ENCODE measurements at regions not wholly inside any gene's neighbourhood (a gene's known extent, or its start where the extent isn't known, plus 50 kb on each side); places are given as distances from the start of the nearest gene placed in this dataset.
"Not testable (repeated sequence)": the region's sequence is repeated elsewhere in the genome, so short reads cannot be mapped to it uniquely, and the experiment has no call there.

- Histone ChIP-seq H3K4me1 (ENCODE audit: control insufficient read depth in 1 of 2, extremely low read depth in 1 of 2, insufficient read depth in 2 of 2, low read length in 2 of 2) (no peaks in the 10 kb centered on the region), H3K27ac (ENCODE audit: low read length) (no peak overlapping the region), H3K9me3 (no peaks in the 10 kb centered on the region), H3K4me3 (ENCODE audit: control insufficient read depth in 1 of 2, extremely low read depth in 1 of 2, low read length in 1 of 2) (no peak overlapping the region), H3K27me3 (replicated peaks in 1 of 2; ENCODE audit: control insufficient read depth in 2 of 2, extremely low read depth in 1 of 2, insufficient read depth in 2 of 2, low read length in 1 of 2) (no peaks in the 10 kb centered on the region), H3K36me3 (ENCODE audit: control insufficient read depth in 2 of 2, extremely low read depth in 1 of 2, insufficient read depth in 1 of 2, low read length in 1 of 2) (no peaks in the 10 kb centered on the region)
- Mint-ChIP-seq H3K4me1 (no peaks in the 10 kb centered on the region), H3K4me3 (no peak overlapping the region), H3K36me3 (no peaks in the 10 kb centered on the region), H3K27ac (no peak overlapping the region), H3K9me3 (peaks cover 0 to 8% (median under 1%) of the 10 kb centered on the region in 3 donors), H3K27me3 (no peaks in the 10 kb centered on the region)
- ATAC-seq (replicated peaks in 1 of 4) (no peak), DNase-seq (no peak)
- CTCF ChIA-PET = no interaction called here
- POLR2A ChIA-PET = no interaction called here
Measured at GRCh38 chr12:33026791-33027190, 130.2 kb upstream of the PKP2 start.

- WGBS (ENCODE audit: insufficient coverage) = 100% methylated on average over 6 of the region's 20 CpGs
- not testable (repeated sequence) for H3K4me3 Mint-ChIP-seq
Measured at GRCh38 chr12:33022724-33023123, 126.1 kb upstream of the PKP2 start.

GRCh38 chr12:33017029-33017428, 120.5 kb upstream of the PKP2 start:
- H3K36me3 ChIP-seq (ENCODE audit: control insufficient read depth in 2 of 2, extremely low read depth in 1 of 2, insufficient read depth in 1 of 2, low read length in 1 of 2); H3K27me3 ChIP-seq (replicated peaks in 1 of 2; ENCODE audit: control insufficient read depth in 2 of 2, extremely low read depth in 1 of 2, insufficient read depth in 2 of 2, low read length in 1 of 2); H3K27me3 Mint-ChIP-seq; POLR2A ChIA-PET; DNase-seq; H3K4me1 Mint-ChIP-seq; H3K27ac ChIP-seq (ENCODE audit: low read length); H3K27ac Mint-ChIP-seq; ATAC-seq (replicated peaks in 1 of 4); CTCF ChIA-PET; H3K4me3 Mint-ChIP-seq; H3K36me3 Mint-ChIP-seq; H3K9me3 ChIP-seq; H3K4me3 ChIP-seq (ENCODE audit: control insufficient read depth in 1 of 2, extremely low read depth in 1 of 2, low read length in 1 of 2); H3K4me1 ChIP-seq (ENCODE audit: control insufficient read depth in 1 of 2, extremely low read depth in 1 of 2, insufficient read depth in 2 of 2, low read length in 2 of 2): not testable (repeated sequence)
- peaks cover 12 to 32% (median 17%) of the 10 kb centered on the region in 3 donors for H3K9me3 Mint-ChIP-seq
- 67% methylated on average over 2 of the region's 2 CpGs for WGBS (ENCODE audit: insufficient coverage)

More at GRCh38 chr12:33022724-33023123, 126.1 kb upstream of the PKP2 start:
- DNase-seq; H3K4me1 Mint-ChIP-seq; H3K27ac Mint-ChIP-seq; H3K4me3 ChIP-seq (ENCODE audit: control insufficient read depth in 1 of 2, extremely low read depth in 1 of 2, low read length in 1 of 2); H3K27me3 ChIP-seq (replicated peaks in 1 of 2; ENCODE audit: control insufficient read depth in 2 of 2, extremely low read depth in 1 of 2, insufficient read depth in 2 of 2, low read length in 1 of 2); H3K27ac ChIP-seq (ENCODE audit: low read length); CTCF ChIA-PET; ATAC-seq (replicated peaks in 1 of 4); H3K9me3 ChIP-seq; H3K4me1 ChIP-seq (ENCODE audit: control insufficient read depth in 1 of 2, extremely low read depth in 1 of 2, insufficient read depth in 2 of 2, low read length in 2 of 2); H3K27me3 Mint-ChIP-seq; H3K36me3 ChIP-seq (ENCODE audit: control insufficient read depth in 2 of 2, extremely low read depth in 1 of 2, insufficient read depth in 1 of 2, low read length in 1 of 2); H3K36me3 Mint-ChIP-seq; POLR2A ChIA-PET: not testable (repeated sequence)
- peaks cover 5 to 23% (median 12%) of the 10 kb centered on the region in 3 donors for H3K9me3 Mint-ChIP-seq

GRCh38 chr12:33012226-33012625, 115.6 kb upstream of the PKP2 start:
- WGBS (ENCODE audit: insufficient coverage) = 66% methylated on average over 2 of the region's 3 CpGs
- Mint-ChIP-seq H3K9me3 (peaks cover 11 to 16% (median 14%) of the 10 kb centered on the region in 3 donors), H3K27me3 (peaks cover 0 to 2% of the 10 kb centered on the region in 2 donors), H3K27ac (no peak overlapping the region), H3K4me3 (no peak overlapping the region), H3K36me3 (no peaks in the 10 kb centered on the region), H3K4me1 (no peaks in the 10 kb centered on the region)
- ChIA-PET POLR2A (no interaction called here), CTCF (no interaction called here)
- Histone ChIP-seq H3K4me1 (ENCODE audit: control insufficient read depth in 1 of 2, extremely low read depth in 1 of 2, insufficient read depth in 2 of 2, low read length in 2 of 2) (no peaks in the 10 kb centered on the region), H3K9me3 (no peaks in the 10 kb centered on the region), H3K36me3 (ENCODE audit: control insufficient read depth in 2 of 2, extremely low read depth in 1 of 2, insufficient read depth in 1 of 2, low read length in 1 of 2) (no peaks in the 10 kb centered on the region), H3K4me3 (ENCODE audit: control insufficient read depth in 1 of 2, extremely low read depth in 1 of 2, low read length in 1 of 2) (no peak overlapping the region), H3K27ac (ENCODE audit: low read length) (no peak overlapping the region), H3K27me3 (replicated peaks in 1 of 2; ENCODE audit: control insufficient read depth in 2 of 2, extremely low read depth in 1 of 2, insufficient read depth in 2 of 2, low read length in 1 of 2) (no peaks in the 10 kb centered on the region)
- no peak for DNase-seq
- ATAC-seq (replicated peaks in 1 of 4) = no peak

- ChIA-PET POLR2A (no interaction called here), CTCF (no interaction called here)
- Histone ChIP-seq H3K9me3 (no peaks in the 10 kb centered on the region), H3K27ac (ENCODE audit: low read length) (no peak overlapping the region), H3K4me3 (ENCODE audit: control insufficient read depth in 1 of 2, extremely low read depth in 1 of 2, low read length in 1 of 2) (no peak overlapping the region), H3K36me3 (ENCODE audit: control insufficient read depth in 2 of 2, extremely low read depth in 1 of 2, insufficient read depth in 1 of 2, low read length in 1 of 2) (no peaks in the 10 kb centered on the region), H3K4me1 (ENCODE audit: control insufficient read depth in 1 of 2, extremely low read depth in 1 of 2, insufficient read depth in 2 of 2, low read length in 2 of 2) (no peaks in the 10 kb centered on the region), H3K27me3 (replicated peaks in 1 of 2; ENCODE audit: control insufficient read depth in 2 of 2, extremely low read depth in 1 of 2, insufficient read depth in 2 of 2, low read length in 1 of 2) (no peaks in the 10 kb centered on the region)
- Mint-ChIP-seq H3K4me3 (no peak overlapping the region), H3K27ac (no peak overlapping the region), H3K4me1 (no peaks in the 10 kb centered on the region), H3K9me3 (peaks cover 6 to 13% (median 7%) of the 10 kb centered on the region in 3 donors), H3K27me3 (peaks cover 0 to 2% of the 10 kb centered on the region in 2 donors), H3K36me3 (no peaks in the 10 kb centered on the region)
- WGBS (ENCODE audit: insufficient coverage) = 100% methylated on average over 1 of the region's 1 CpG
- DNase-seq = no peak
- ATAC-seq (replicated peaks in 1 of 4) = no peak
Measured at GRCh38 chr12:33006106-33006505, 109.5 kb upstream of the PKP2 start.

GRCh38 chr12:33000016-33000415, 103.4 kb upstream of the PKP2 start:
- ATAC-seq (replicated peaks in 1 of 4) = no peak
- H3K9me3 ChIP-seq = no peaks in the 10 kb centered on the region
- H3K4me1 Mint-ChIP-seq = no peaks in the 10 kb centered on the region
- DNase-seq = no peak
- WGBS (ENCODE audit: insufficient coverage) = 100% methylated on average over 1 of the region's 2 CpGs
- ChIA-PET CTCF (no interaction called here), POLR2A (interaction anchor here in 1 of 2 donors (0.6 kb wide), 1 partner anchor 101 kb away, joined by 10 read pairs; no protein-coding TSS in a partner anchor)
- H3K4me3 ChIP-seq (ENCODE audit: control insufficient read depth in 1 of 2, extremely low read depth in 1 of 2, low read length in 1 of 2) = no peak overlapping the region
- H3K36me3 ChIP-seq (ENCODE audit: control insufficient read depth in 2 of 2, extremely low read depth in 1 of 2, insufficient read depth in 1 of 2, low read length in 1 of 2) = no peaks in the 10 kb centered on the region
- no peaks in the 10 kb centered on the region for H3K27me3 ChIP-seq (replicated peaks in 1 of 2; ENCODE audit: control insufficient read depth in 2 of 2, extremely low read depth in 1 of 2, insufficient read depth in 2 of 2, low read length in 1 of 2)
- no peaks in the 10 kb centered on the region for H3K4me1 ChIP-seq (ENCODE audit: control insufficient read depth in 1 of 2, extremely low read depth in 1 of 2, insufficient read depth in 2 of 2, low read length in 2 of 2)
- H3K27ac ChIP-seq (ENCODE audit: low read length) = no peak overlapping the region
- no peak overlapping the region for H3K4me3 Mint-ChIP-seq
- no peaks in the 10 kb centered on the region for H3K36me3 Mint-ChIP-seq
- H3K27ac Mint-ChIP-seq = no peak overlapping the region
- no peaks in the 10 kb centered on the region for H3K27me3 Mint-ChIP-seq
- peaks cover 0 to 3% (median 3%) of the 10 kb centered on the region in 3 donors for H3K9me3 Mint-ChIP-seq

GRCh38 chr12:32997471-32997870, 100.9 kb upstream of the PKP2 start:
- Histone ChIP-seq H3K27ac (ENCODE audit: low read length) (no peak overlapping the region), H3K9me3 (no peaks in the 10 kb centered on the region), H3K27me3 (replicated peaks in 1 of 2; ENCODE audit: control insufficient read depth in 2 of 2, extremely low read depth in 1 of 2, insufficient read depth in 2 of 2, low read length in 1 of 2) (no peaks in the 10 kb centered on the region), H3K4me1 (ENCODE audit: control insufficient read depth in 1 of 2, extremely low read depth in 1 of 2, insufficient read depth in 2 of 2, low read length in 2 of 2) (no peaks in the 10 kb centered on the region), H3K36me3 (ENCODE audit: control insufficient read depth in 2 of 2, extremely low read depth in 1 of 2, insufficient read depth in 1 of 2, low read length in 1 of 2) (no peaks in the 10 kb centered on the region), H3K4me3 (ENCODE audit: control insufficient read depth in 1 of 2, extremely low read depth in 1 of 2, low read length in 1 of 2) (no peak overlapping the region)
- Mint-ChIP-seq H3K4me3 (no peak overlapping the region), H3K4me1 (no peaks in the 10 kb centered on the region), H3K9me3 (peaks cover 0 to 3% (median 0%) of the 10 kb centered on the region in 3 donors), H3K27ac (no peak overlapping the region), H3K27me3 (no peaks in the 10 kb centered on the region), H3K36me3 (no peaks in the 10 kb centered on the region)
- CTCF ChIA-PET = no interaction called here
- no peak for DNase-seq
- no peak for ATAC-seq (replicated peaks in 1 of 4)
- POLR2A ChIA-PET = no interaction called here
- WGBS (ENCODE audit: insufficient coverage) = 76% methylated on average over 4 of the region's 8 CpGs

All from T-cell (primary cell).